GM12892 (cell line): ENCODE measurements at regions not wholly inside any gene's neighbourhood (a gene's known extent, or its start where the extent isn't known, plus 50 kb on each side); places are given as distances from the start of the nearest gene placed in this dataset.

Source experiments
- POLR2A ChIP-seq: IDR thresholded peaks from 2 replicates; pipeline ENCODE4 v1.6.1; 2011; ENCODE audit warnings: low read depth, low read length, control low read depth
- TAF1 ChIP-seq: IDR thresholded peaks from 2 replicates; pipeline ENCODE4 v1.6.1; 2011; ENCODE audit warnings: low read depth, mild to moderate bottlenecking, control low read depth, low read length, borderline replicate concordance

DNA sequence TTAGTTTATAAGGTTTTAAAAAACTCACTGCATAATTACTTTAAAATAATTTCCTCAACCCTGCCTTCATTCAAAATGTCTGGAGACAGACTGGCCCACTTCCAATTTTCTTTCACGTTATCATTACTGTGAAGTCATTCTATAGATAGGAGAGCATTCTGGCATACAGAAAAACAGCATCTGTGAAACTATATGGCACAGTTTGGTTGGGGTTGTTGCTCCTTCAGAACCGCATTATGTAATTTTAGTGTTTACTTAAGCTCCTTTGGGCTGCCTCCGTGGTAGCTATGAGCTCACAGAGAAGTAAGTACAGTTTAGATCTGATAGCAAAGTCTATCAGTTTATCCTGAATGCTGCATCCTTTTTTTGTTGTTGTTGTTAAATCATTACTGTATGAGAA, 104.3 kb downstream of the KCNRG start:
- TF ChIP-seq TAF1 = no peak
- no peak for TF ChIP-seq POLR2A
